ENCODE measurements at regions not wholly inside any gene's neighbourhood (a gene's known extent, or its start where the extent isn't known, plus 50 kb on each side); places are given as distances from the start of the nearest gene placed in this dataset.

DNA sequence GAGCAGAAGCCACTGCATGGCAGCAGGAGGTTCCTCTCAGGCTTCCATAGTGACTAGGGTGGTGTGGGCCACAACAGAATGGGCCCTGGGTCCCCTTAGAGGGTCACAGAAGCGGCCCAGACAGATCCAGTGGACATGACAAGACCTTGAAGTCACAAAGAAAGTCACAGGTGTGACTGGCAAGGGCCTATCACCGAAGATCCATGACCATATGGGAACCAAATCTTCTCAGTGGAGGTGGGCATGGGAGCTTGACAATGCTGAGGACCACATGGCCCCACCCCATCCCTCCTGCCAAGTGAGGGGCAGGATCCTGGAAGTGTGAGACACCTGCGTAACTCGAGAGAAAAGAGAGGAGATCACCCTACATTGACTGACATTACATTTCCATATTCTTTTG is 332.4 kb downstream of the MSX2 start:
- no peak for DNase-seq (ENCODE audit: low read depth in 3 of 3, low spot score in 2 of 3)

DNA sequence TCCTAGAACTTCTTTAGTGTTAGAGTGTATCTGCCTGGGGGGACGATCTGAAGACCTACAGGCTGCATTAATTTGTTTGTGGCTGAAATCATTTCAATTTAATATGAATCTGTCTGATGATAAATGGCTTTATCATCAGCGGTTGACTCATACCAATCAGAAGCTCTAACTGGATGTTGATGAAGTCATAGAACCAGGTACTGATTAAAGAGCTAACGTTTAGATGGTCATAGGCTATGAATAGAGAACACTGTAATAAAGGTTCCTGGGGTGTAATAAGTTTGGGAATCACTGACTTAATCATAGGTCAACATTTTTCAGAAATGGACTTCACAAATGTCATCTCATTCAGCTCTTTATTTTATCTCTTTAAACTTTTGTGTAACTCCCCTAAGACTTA is 329.9 kb downstream of the MSX2 start:
- DNase-seq (ENCODE audit: low read depth in 3 of 3, low spot score in 2 of 3), result no peak

DNA sequence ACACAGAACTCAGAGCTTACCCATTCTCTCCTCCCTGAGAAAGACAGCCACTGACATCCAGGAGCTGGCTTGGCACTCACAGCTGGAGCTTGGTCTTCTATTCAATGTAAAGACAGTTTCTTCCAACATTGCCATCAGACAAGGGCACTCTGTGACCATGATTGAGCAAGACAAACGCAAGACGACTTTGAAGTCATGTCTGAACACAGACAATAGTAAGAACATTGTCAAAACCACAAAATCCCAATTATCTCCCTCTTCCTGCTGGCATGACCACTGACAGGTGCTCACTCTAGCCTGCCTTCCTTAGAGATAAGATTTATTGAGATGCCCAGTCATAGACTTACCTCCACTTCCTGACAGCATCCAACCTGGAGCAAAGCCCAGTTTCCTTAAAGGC is 328.0 kb downstream of the MSX2 start:
- no peak for DNase-seq (ENCODE audit: low read depth in 3 of 3, low spot score in 2 of 3)

- DNase-seq (ENCODE audit: low read depth in 3 of 3, low spot score in 2 of 3), result no peak
These were observed 322.7 kb downstream of the MSX2 start for GRCh38 chr5:175047048-175047447.

- no peak for DNase-seq (ENCODE audit: low read depth in 3 of 3, low spot score in 2 of 3)
These were observed 321.4 kb downstream of the MSX2 start for GRCh38 chr5:175045820-175046219.

GRCh38 chr5:175037820-175038219 is 313.4 kb downstream of the MSX2 start:
- DNase-seq (ENCODE audit: low read depth in 3 of 3, low spot score in 2 of 3), result no peak

GRCh38 chr5:175035882-175036533 is 311.6 kb downstream of the MSX2 start:
- DNase-seq (ENCODE audit: low read depth in 3 of 3, low spot score in 2 of 3), result no peak

GRCh38 chr5:175034924-175035323 is 310.5 kb downstream of the MSX2 start:
- no peak for DNase-seq (ENCODE audit: low read depth in 3 of 3, low spot score in 2 of 3)

- no peak for DNase-seq (ENCODE audit: low read depth in 3 of 3, low spot score in 2 of 3)
These were observed 308.4 kb downstream of the MSX2 start for GRCh38 chr5:175032741-175033151.

DNA sequence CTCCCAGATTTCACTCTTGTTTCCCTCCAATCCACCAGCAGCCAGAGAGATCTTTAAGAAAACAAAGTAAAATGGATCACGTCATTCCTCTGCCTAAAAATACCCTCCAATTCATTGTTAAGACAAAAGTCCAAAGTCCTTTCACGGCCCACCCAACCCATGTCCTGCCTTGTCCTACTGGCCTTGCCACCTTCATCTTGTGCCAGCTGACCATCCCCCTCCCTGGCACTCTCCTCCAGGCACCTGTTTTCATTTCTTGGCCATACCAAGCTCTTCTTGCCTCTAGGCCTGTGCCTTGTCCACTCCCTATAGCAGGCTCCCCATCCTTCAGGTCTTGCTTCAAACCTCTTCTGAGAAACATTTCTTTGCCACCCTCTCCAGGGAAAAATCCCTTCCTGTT is 307.6 kb downstream of the MSX2 start:
- DNase-seq (ENCODE audit: low read depth in 3 of 3, low spot score in 2 of 3), result no peak

- no peak for DNase-seq (ENCODE audit: low read depth in 3 of 3, low spot score in 2 of 3)
These were observed 303.0 kb downstream of the MSX2 start for GRCh38 chr5:175027390-175027789.

GRCh38 chr5:175025077-175025476 is 300.7 kb downstream of the MSX2 start:
- no peak for DNase-seq (ENCODE audit: low read depth in 3 of 3, low spot score in 2 of 3)

DNA sequence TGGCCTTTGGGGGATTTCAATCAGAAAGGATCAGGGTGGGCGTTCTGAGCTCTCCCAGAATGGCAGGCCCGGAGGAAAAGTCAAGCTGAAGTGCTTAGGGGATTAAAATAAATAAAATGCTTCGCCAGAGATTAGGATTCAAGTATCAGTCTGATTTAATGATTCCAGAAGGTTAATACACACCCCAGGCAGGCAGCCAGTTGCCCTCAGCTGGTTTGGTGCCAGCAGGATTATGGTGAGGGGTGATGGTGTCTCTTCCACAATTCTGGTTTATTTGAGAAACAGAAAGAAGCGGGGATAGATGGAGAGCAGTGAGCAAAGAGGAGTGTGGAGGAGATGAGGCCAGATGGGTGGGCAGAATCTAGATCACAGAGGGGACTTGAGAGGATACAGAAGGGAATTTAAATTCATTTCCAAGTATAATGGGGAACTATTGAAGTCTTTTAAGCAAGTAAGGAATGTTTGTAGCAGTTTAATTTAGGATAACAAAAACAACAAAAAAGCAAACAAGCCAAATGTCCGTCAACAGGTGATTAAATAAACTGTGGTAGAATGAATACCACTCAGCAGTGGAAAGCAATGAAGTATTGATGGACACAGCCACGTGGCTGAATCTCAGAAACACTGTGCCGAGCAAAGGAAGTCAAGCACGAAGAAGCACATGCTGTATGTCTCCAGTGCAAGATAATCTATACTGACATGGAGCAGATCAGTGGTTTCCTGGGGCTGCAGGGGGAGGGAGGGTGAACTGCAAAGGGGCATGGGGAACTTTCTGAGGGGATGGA is 297.7 kb downstream of the MSX2 start:
- DNase-seq (ENCODE audit: low read depth in 3 of 3, low spot score in 2 of 3), result no peak

GRCh38 chr5:175021321-175021720 is 296.9 kb downstream of the MSX2 start:
- no peak for DNase-seq (ENCODE audit: low read depth in 3 of 3, low spot score in 2 of 3)

DNA sequence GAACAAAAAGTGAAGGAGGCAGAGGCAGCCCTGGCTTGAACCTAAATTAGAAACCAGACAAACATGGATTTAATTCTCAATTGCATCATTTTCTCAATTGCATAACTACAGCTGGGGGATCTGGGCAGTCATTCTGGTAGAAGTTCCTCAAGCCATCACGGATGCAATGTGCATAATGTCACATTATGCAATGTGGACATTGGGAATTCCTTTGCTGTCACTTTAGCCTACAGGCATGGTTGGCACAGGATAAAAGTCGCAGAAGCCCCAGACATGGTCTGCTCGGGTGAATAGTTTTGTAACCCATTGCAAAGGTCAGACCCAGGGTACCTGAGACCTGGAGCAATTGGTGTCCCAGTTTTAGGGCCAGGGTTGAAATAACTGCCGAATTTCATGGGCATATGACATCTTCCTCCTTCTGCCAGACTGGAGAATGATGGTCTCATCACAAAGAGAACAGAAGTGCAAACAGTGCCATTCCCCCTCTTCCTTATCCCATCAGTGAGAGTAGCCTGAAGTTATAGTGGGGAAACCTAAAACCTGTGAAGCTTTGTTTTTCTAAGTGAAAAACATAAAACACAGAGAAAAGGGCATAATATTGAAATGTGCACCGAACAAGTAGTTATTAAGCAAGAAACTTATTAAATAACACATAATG is 290.8 kb downstream of the MSX2 start:
- DNase-seq (ENCODE audit: low read depth in 3 of 3, low spot score in 2 of 3), result no peak

GRCh38 chr5:175013251-175013650 is 288.9 kb downstream of the MSX2 start:
- DNase-seq (ENCODE audit: low read depth in 3 of 3, low spot score in 2 of 3), result no peak

- no peak for DNase-seq (ENCODE audit: low read depth in 3 of 3, low spot score in 2 of 3)
These were observed 287.9 kb downstream of the MSX2 start for GRCh38 chr5:175012267-175012666.

DNA sequence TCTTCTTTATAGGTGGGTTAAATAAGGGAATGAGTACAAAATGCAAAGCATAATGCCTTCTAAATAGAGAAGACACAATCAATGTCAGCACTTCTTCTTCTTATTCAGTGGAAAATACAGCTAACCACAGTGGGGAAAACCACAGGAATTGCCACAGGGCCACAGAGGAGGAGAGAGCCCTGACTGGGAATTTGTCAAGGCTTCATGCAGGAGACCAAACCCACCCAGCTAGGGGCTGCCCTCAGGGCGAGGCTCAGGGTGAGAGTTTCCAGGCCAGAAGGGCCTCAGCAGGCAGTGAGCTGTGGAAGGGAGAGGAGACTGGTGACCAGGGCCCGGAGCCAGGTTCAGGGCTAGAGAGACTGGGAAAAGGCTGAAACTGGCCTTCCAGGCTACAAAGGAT is 279.1 kb downstream of the MSX2 start:
- DNase-seq (ENCODE audit: low read depth in 3 of 3, low spot score in 2 of 3), result no peak

DNA sequence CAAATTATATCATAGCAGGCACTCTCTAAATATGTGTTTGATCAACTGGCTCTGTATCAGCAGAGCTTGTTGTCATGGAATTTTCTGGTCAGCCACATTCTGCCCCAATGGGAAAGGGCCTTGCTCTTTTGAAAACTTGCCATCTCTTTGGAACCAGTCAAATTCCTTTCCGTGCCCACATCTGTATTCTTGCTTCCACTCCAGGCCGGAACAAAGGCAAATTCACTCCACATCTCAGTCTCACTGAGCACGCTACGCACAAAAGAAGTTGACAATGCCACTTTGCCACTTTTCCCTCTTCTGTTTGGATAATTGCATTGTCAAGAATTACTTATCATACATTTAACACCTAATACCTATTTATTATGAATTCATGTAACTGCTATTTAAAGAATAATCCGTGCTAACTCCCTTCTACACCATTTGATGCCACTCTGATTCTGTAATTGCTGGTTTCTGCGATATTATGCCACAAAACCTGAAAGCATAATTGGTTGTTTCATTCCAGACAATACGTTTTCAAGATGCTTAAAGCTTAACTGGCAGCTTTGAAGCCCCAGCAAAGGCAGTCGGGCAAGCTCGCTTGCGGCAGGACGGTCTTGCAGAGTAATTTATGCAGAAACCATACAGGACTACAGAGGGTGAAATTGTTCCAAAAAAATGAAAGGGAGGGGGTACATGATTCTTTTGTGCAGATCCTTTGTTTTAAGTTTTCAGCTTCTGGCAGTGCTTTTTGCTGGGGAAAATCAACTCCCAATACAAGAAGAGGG is 277.7 kb downstream of the MSX2 start:
- no peak for DNase-seq (ENCODE audit: low read depth in 3 of 3, low spot score in 2 of 3)

GRCh38 chr5:175001311-175001710 is 276.9 kb downstream of the MSX2 start:
- no peak for DNase-seq (ENCODE audit: low read depth in 3 of 3, low spot score in 2 of 3)

- DNase-seq (ENCODE audit: low read depth in 3 of 3, low spot score in 2 of 3), result no peak
These were observed 275.2 kb downstream of the MSX2 start for GRCh38 chr5:174999581-174999980.
